ENCODE measurements at regions not wholly inside any gene's neighbourhood (a gene's known extent, or its start where the extent isn't known, plus 50 kb on each side); places are given as distances from the start of the nearest gene placed in this dataset.

GRCh38 chr21:19198801-19199200 lies 795.2 kb upstream of the TMPRSS15 start:
- ChIA-PET POLR2A (interaction anchor here (0.6 kb wide), 1 partner anchor 804 kb away, joined by 4 read pairs; no protein-coding TSS in a partner anchor), CTCF (no interaction called here)
- no peaks in the 10 kb centered on the region for H3K36me3 ChIP-seq (ENCODE audit: control insufficient read depth, insufficient read depth, low read length)
- no peaks in the 10 kb centered on the region; the same call in 1 of the 2 replicates for H3K4me1 ChIP-seq (ENCODE audit: control insufficient read depth, insufficient read depth, low read length)
- in situ Hi-C loops (cut with HindIII; ENCODE audit: low pct_unique_long_range_greater_than_20kb, low sequenced_read_pairs) (no loop called here), intact Hi-C loops (cut with micrococcal nuclease; ENCODE audit: unreplicated experiment) (no loop called here)
- no peaks in the 10 kb centered on the region for H3K9me3 ChIP-seq (ENCODE audit: control insufficient read depth, insufficient read depth, low read depth, low read length)
- H3K4me3 ChIP-seq (ENCODE audit: low read depth in 2 of 2, low read length in 2 of 2): no peak overlapping the region
- no peak overlapping the region for H3K27ac ChIP-seq (ENCODE audit: low read length)
- ATAC-seq (no peak), DNase-seq (ENCODE audit: low read depth, low spot score) (no peak)
- H3K27me3 ChIP-seq (ENCODE audit: control insufficient read depth, insufficient read depth, low read length): no peaks in the 10 kb centered on the region
- BruUV-seq (replicated peaks): no TSS peak
- TF ChIP-seq TCF7L2 (IDR thresholded peaks at IDR 0.05; ENCODE audit: low read depth, low read length) (no peak), POLR2AphosphoS5 (IDR thresholded peaks at IDR 0.05; ENCODE audit: low read depth, low read length) (no peak), CTCF (IDR thresholded peaks at IDR 0.05) (no peak), SIN3A (IDR thresholded peaks at IDR 0.05; ENCODE audit: borderline replicate concordance, insufficient read depth, low read depth, low read length) (no peak), REST (IDR thresholded peaks at IDR 0.05; ENCODE audit: insufficient read depth in 1 of 2, low read depth in 2 of 2, low read length in 1 of 2) (no peak)

- ATAC-seq (no peak), DNase-seq (ENCODE audit: low read depth, low spot score) (no peak)
- no TSS peak for BruUV-seq (replicated peaks)
- intact Hi-C loops (cut with micrococcal nuclease; ENCODE audit: unreplicated experiment) (no loop called here), in situ Hi-C loops (cut with HindIII; ENCODE audit: low pct_unique_long_range_greater_than_20kb, low sequenced_read_pairs) (no loop called here)
- no peaks in the 10 kb centered on the region for H3K27me3 ChIP-seq (ENCODE audit: control insufficient read depth, insufficient read depth, low read length)
- no peak overlapping the region for H3K4me3 ChIP-seq (ENCODE audit: low read depth in 2 of 2, low read length in 2 of 2)
- TF ChIP-seq CTCF (IDR thresholded peaks at IDR 0.05) (no peak), POLR2AphosphoS5 (IDR thresholded peaks at IDR 0.05; ENCODE audit: low read depth, low read length) (no peak), REST (IDR thresholded peaks at IDR 0.05; ENCODE audit: insufficient read depth in 1 of 2, low read depth in 2 of 2, low read length in 1 of 2) (no peak), TCF7L2 (IDR thresholded peaks at IDR 0.05; ENCODE audit: low read depth, low read length) (no peak), SIN3A (IDR thresholded peaks at IDR 0.05; ENCODE audit: borderline replicate concordance, insufficient read depth, low read depth, low read length) (no peak)
- H3K4me1 ChIP-seq (ENCODE audit: control insufficient read depth, insufficient read depth, low read length): no peaks in the 10 kb centered on the region
- ChIA-PET CTCF (no interaction called here), POLR2A (no interaction called here)
- H3K27ac ChIP-seq (ENCODE audit: low read length): no peak overlapping the region
- H3K9me3 ChIP-seq (ENCODE audit: control insufficient read depth, insufficient read depth, low read depth, low read length): no peaks in the 10 kb centered on the region
- H3K36me3 ChIP-seq (ENCODE audit: control insufficient read depth, insufficient read depth, low read length): no peaks in the 10 kb centered on the region
These were observed 814.6 kb upstream of the TMPRSS15 start for GRCh38 chr21:19218163-19218562.
